HepG2 (cell line): ENCODE measurements at regions not wholly inside any gene's neighbourhood (a gene's known extent, or its start where the extent isn't known, plus 50 kb on each side); places are given as distances from the start of the nearest gene placed in this dataset.

Experiments
- ATAC-seq: fragments of 200-7000 bp; cut with Tn5 transposase; 3 replicates; pipeline ENCODE4 v1.9.1; 2020; ENCODE audit warnings: mild to moderate bottlenecking, moderate library complexity
- BruUV-seq: library from RNA; stranded (reverse); fragments of 400-500 nt; replicated peaks from 2 replicates; lab custom pipeline; 2021; lab: Mats Ljungman, UMichigan
- CTCF ChIA-PET: fragments of 300-600 bp; formaldehyde crosslinking; extraction: SDS; loops from one replicate; lab custom pipeline; 2021; ENCODE audit warnings: low total read pairs, inconsistent platforms, low intra/inter-chr PET ratio; lab: Yijun Ruan, JAX
- POLR2A ChIA-PET: fragments of 350-600 bp; sonication (Branson Sonifier 250); formaldehyde crosslinking; loops from one replicate; lab custom pipeline; 2020; ENCODE audit warnings: antibody characterized with exemption, inconsistent platforms; lab: Yijun Ruan, JAX
- DNase-seq: peaks from one replicate; pipeline ENCODE4 v3.0.0-alpha.2; 2015; ENCODE audit warnings: low spot score
- FAIRE-seq: peaks from 3 replicates; lab custom pipeline; 2011; peaks lifted over from hg19 to GRCh38; lab: Jason Lieb, UNC
- H2AFZ ChIP-seq: one replicate; pipeline ENCODE4 v1.6.1; 2011; ENCODE audit warnings: low read length, inconsistent platforms
- H3K27ac ChIP-seq: fragments of 300-600 bp; 3 replicates; pipeline ENCODE4 v1.8.0; 2011; ENCODE audit warnings: mixed run types, mild to moderate bottlenecking, mixed read lengths, low read length, inconsistent platforms; ENCODE audit not compliant: insufficient read depth; ENCODE audit errors: extremely low read length
- H3K27me3 ChIP-seq, 2 experiments: fragments of 200-600 bp in 1 of 2; 2 replicates in 1 of 2; 3 replicates in 1 of 2; pipeline versions ENCODE4 v1.6.0 to v1.8.0; 2011; ENCODE audit warnings: low read length in 2 of 2, mild to moderate bottlenecking in 2 of 2, moderate library complexity in 2 of 2, inconsistent platforms in 1 of 2; ENCODE audit not compliant: insufficient read depth in 2 of 2, control insufficient read depth in 1 of 2
- H3K36me3 ChIP-seq, 2 experiments: fragments of 200-600 bp in 1 of 2; replicated peaks in 1 of 2; 2 replicates in 1 of 2; 3 replicates in 1 of 2; pipeline versions ENCODE4 v1.5.1 to v1.8.0; 2011; ENCODE audit warnings: low read length in 2 of 2, inconsistent platforms in 1 of 2; ENCODE audit not compliant: insufficient read depth in 2 of 2, control insufficient read depth in 1 of 2
- H3K4me1 ChIP-seq: 2 replicates; pipeline ENCODE4 v1.5.1; 2012; ENCODE audit warnings: low read length, inconsistent platforms; ENCODE audit not compliant: insufficient read depth
- H3K4me2 ChIP-seq: 2 replicates; pipeline ENCODE4 v1.6.0; 2011; ENCODE audit warnings: low read depth, low read length, inconsistent platforms
- H3K4me3 ChIP-seq, 3 experiments: fragments of 200-600 bp in 1 of 3; sonication (generic), shearing (Covaris generic) in 1 of 3; replicated peaks in 1 of 3; 2 replicates each; pipeline ENCODE4 v1.5.1; 2011 to 2016; ENCODE audit warnings: low read length in 3 of 3, inconsistent platforms in 2 of 3, low read depth in 2 of 3, mild to moderate bottlenecking in 2 of 3, control low read depth in 1 of 3, mixed read lengths in 1 of 3; ENCODE audit not compliant: insufficient read depth in 1 of 3
- H3K79me2 ChIP-seq: one replicate; pipeline ENCODE4 v1.6.1; 2011; ENCODE audit warnings: low read length, inconsistent platforms; ENCODE audit not compliant: insufficient read depth
- H3K9ac ChIP-seq: 2 replicates; pipeline ENCODE4 v1.6.0; 2011; ENCODE audit warnings: mild to moderate bottlenecking, low read depth, low read length, inconsistent platforms; ENCODE audit not compliant: insufficient read depth
- H3K9me3 ChIP-seq: 2 replicates; pipeline ENCODE4 v1.5.1; 2012; ENCODE audit warnings: mild to moderate bottlenecking, low read length
- H4K20me1 ChIP-seq: 2 replicates; pipeline ENCODE4 v1.6.0; 2011; ENCODE audit warnings: inconsistent platforms, mild to moderate bottlenecking, low read length, moderate library complexity; ENCODE audit not compliant: insufficient read depth
- AHR ChIP-seq: IDR thresholded peaks from 2 replicates; pipeline ENCODE4 v1.6.1; 2018; ENCODE audit warnings: missing genetic modification reagents, missing compliant biosample characterization
- EP300 ChIP-seq, 3 experiments: sonication (generic) in 1 of 3; formaldehyde crosslinking in 1 of 3; IDR thresholded peaks; 2 replicates each; pipeline versions ENCODE4 v1.5.1 to v1.6.1; 2011 to 2020; ENCODE audit warnings: low read depth in 2 of 3, low read length in 2 of 3, borderline replicate concordance in 1 of 3, improper control_type of control experiment in 1 of 3, mild to moderate bottlenecking in 1 of 3, missing genetic modification reagents in 1 of 3, moderate library complexity in 1 of 3
- IKZF4 ChIP-seq: sonication (generic); formaldehyde crosslinking; IDR thresholded peaks from 2 replicates; pipeline ENCODE4 v1.5.1; 2020; ENCODE audit warnings: borderline replicate concordance, mild to moderate bottlenecking, low read depth, missing genetic modification reagents; ENCODE audit errors: not compliant biosample characterization
- KDM6A ChIP-seq: IDR thresholded peaks from 2 replicates; pipeline ENCODE4 v1.6.1; 2016; ENCODE audit warnings: low read depth
- KIAA2018 ChIP-seq: sonication (generic); formaldehyde crosslinking; IDR thresholded peaks from 2 replicates; pipeline ENCODE4 v1.5.0; 2020; ENCODE audit warnings: mild to moderate bottlenecking, missing genetic modification reagents, borderline replicate concordance
- LBX2 ChIP-seq: sonication (generic); formaldehyde crosslinking; IDR thresholded peaks from 2 replicates; pipeline ENCODE4 v1.5.0; 2020; ENCODE audit warnings: missing genetic modification reagents, mild to moderate bottlenecking, borderline replicate concordance
- TCF12 ChIP-seq, 2 experiments: fragments of 450-650 bp in 1 of 2; sonication (generic) in 1 of 2; formaldehyde crosslinking in 1 of 2; IDR thresholded peaks; 2 replicates each; pipeline versions ENCODE4 v1.6.1 to v1.8.0; 2017 to 2022; ENCODE audit warnings: antibody characterized with exemption in 1 of 2, mild to moderate bottlenecking in 1 of 2, missing genetic modification reagents in 1 of 2, moderate library complexity in 1 of 2
- TEAD3 ChIP-seq: optimal IDR thresholded peaks from 2 replicates; pipeline ENCODE3; 2016; ENCODE audit warnings: borderline replicate concordance
- ZBTB21 ChIP-seq: sonication (generic); formaldehyde crosslinking; IDR thresholded peaks from 2 replicates; pipeline ENCODE4 v1.4.0; 2020; ENCODE audit warnings: missing genetic modification reagents
- ZBTB26 ChIP-seq: IDR thresholded peaks from 2 replicates; pipeline ENCODE4 v1.6.1; 2016; ENCODE audit warnings: missing compliant biosample characterization, missing genetic modification reagents, borderline replicate concordance
- ZBTB7B ChIP-seq: sonication (generic); formaldehyde crosslinking; IDR thresholded peaks from 2 replicates; pipeline ENCODE4 v1.4.0; 2020; ENCODE audit warnings: missing genetic modification reagents
- ZNF101 ChIP-seq: sonication (generic); formaldehyde crosslinking; IDR thresholded peaks from 2 replicates; pipeline ENCODE4 v1.4.0; 2020; ENCODE audit warnings: mild to moderate bottlenecking, low read depth, missing genetic modification reagents, borderline replicate concordance
- ZNF350 ChIP-seq: sonication (generic); formaldehyde crosslinking; IDR thresholded peaks from 2 replicates; pipeline ENCODE4 v1.4.0; 2020; ENCODE audit warnings: mild to moderate bottlenecking, low read depth, missing genetic modification reagents, borderline replicate concordance
- ZNF562 ChIP-seq: sonication (generic); formaldehyde crosslinking; IDR thresholded peaks from 2 replicates; pipeline ENCODE4 v1.8.0; 2022; ENCODE audit warnings: missing genetic modification reagents, borderline replicate concordance
- ZNF709 ChIP-seq: sonication (generic); formaldehyde crosslinking; IDR thresholded peaks from 2 replicates; pipeline ENCODE4 v1.5.0; 2020; ENCODE audit warnings: mild to moderate bottlenecking, missing genetic modification reagents
- ZNF790 ChIP-seq: sonication (generic); formaldehyde crosslinking; IDR thresholded peaks from 2 replicates; pipeline ENCODE4 v1.8.0; 2022; ENCODE audit warnings: missing genetic modification reagents, mild to moderate bottlenecking, borderline replicate concordance
- WGBS: methylation state at CpG from one replicate; pipeline ENCODE4 v1.1.6; 2017; ENCODE audit warnings: low lambda C conversion rate; 5-methylcytosine and 5-hydroxymethylcytosine counted together
- in situ Hi-C: cut with HindIII; loops from 2 replicates; pipeline ENCODE4 v1.10.0; 2017; ENCODE audit warnings: low pct_unique_long_range_greater_than_20kb; ENCODE audit not compliant: extremely low pct_ligation_motif_present
- intact Hi-C: fragments of 100-400 bp; cut with micrococcal nuclease; formaldehyde crosslinking; loops from one replicate; pipeline ENCODE4 v1.10.0; 2022; ENCODE audit not compliant: unreplicated experiment

- Histone ChIP-seq H3K79me2 (no peaks in the 10 kb centered on the region), H3K9ac (no peak overlapping the region), H3K36me3 (no peaks in the 10 kb centered on the region), H2AFZ (no peak overlapping the region), H3K27ac (no peak overlapping the region), H3K4me1 (no peaks in the 10 kb centered on the region), H3K27me3 (no peaks in the 10 kb centered on the region), H3K4me2 (no peak overlapping the region), H3K4me3 (no peak overlapping the region), H3K9me3 (no peaks in the 10 kb centered on the region), H4K20me1 (no peaks in the 10 kb centered on the region)
- FAIRE-seq, result no peak
- WGBS, result 0% methylated on average over 2 of the region's 2 CpGs
- intact Hi-C loops, result no loop called here
- ChIA-PET CTCF (no interaction called here), POLR2A (no interaction called here)
- no TSS peak for BruUV-seq
- in situ Hi-C loops, result no loop called here
- no peak for ATAC-seq
- no peak for DNase-seq
- TF ChIP-seq ZNF790 (CRISPR knock-in tag) (no peak), ZNF101 (CRISPR knock-in tag) (no peak), ZBTB26 (no peak), ZNF562 (no peak), AHR (CRISPR knock-in tag) (no peak), TEAD3 (no peak), ZBTB21 (no peak), EP300 (IDR thresholded peaks at IDR 0.05; ENCODE audit: low read depth in 2 of 2, low read length in 2 of 2) (no peak), EP300 (CRISPR knock-in tag; IDR thresholded peaks at IDR 0.05; ENCODE audit: borderline replicate concordance) (no peak), TCF12 (IDR thresholded peaks at IDR 0.05) (no peak), TCF12 (CRISPR knock-in tag; IDR thresholded peaks at IDR 0.05) (no peak), KIAA2018 (CRISPR knock-in tag) (no peak), KDM6A (CRISPR knock-in tag) (no peak), ZBTB7B (no peak), LBX2 (CRISPR knock-in tag) (no peak), ZNF709 (CRISPR knock-in tag) (no peak), ZNF350 (CRISPR knock-in tag) (no peak), IKZF4 (CRISPR knock-in tag) (no peak)
These were observed 399.9 kb upstream of the CNKSR2 start for GRCh38 chrX:20974326-20974725.
